Peyer's patch (tissue), 4 donors: ENCODE measurements at regions not wholly inside any gene's neighbourhood (a gene's known extent, or its start where the extent isn't known, plus 50 kb on each side); places are given as distances from the start of the nearest gene placed in this dataset.
A peak's percentile ranks its signal among the peaks of the same experiment; 100 is the strongest.
"Not testable (repeated sequence)": the region's sequence is repeated elsewhere in the genome, so short reads cannot be mapped to it uniquely, and the experiment has no call there.

Source experiments
- DNase-seq, 3 donors: peaks; one replicate each; pipeline ENCODE4 v3.0.0-alpha.2; 2017 to 2019
- H3K27ac ChIP-seq, 4 donors: fragments of 200-600 bp; sonication (generic); one replicate each; pipeline ENCODE4 v1.5.1; 2016 to 2019
- H3K27me3 ChIP-seq, 2 donors: fragments of 200-600 bp; sonication (generic); one replicate each; pipeline ENCODE4 v1.5.1; 2019
- H3K36me3 ChIP-seq, 3 donors: fragments of 200-600 bp; sonication (generic); one replicate each; pipeline ENCODE4 v1.5.1; 2016 to 2019
- H3K4me1 ChIP-seq, 4 donors: fragments of 200-600 bp; sonication (generic); one replicate each; pipeline ENCODE4 v1.5.1; 2016 to 2019
- H3K4me3 ChIP-seq, 4 donors: fragments of 200-600 bp; sonication (generic); 1 replicate in 3 of 4; 2 replicates in 1 of 4; pipeline ENCODE4 v1.5.1; 2016 to 2019; ENCODE audit warnings: mild to moderate bottlenecking in 1 of 4
- H3K9me3 ChIP-seq, 4 donors: fragments of 200-600 bp; sonication (generic); one replicate each; pipeline ENCODE4 v1.5.1; 2016 to 2019; ENCODE audit warnings: mild to moderate bottlenecking in 1 of 4
- CTCF ChIP-seq, 6 experiments: fragments of 450-650 bp in 4 of 6; fragments of 200-600 bp in 2 of 6; sonication (generic) in 1 of 6; IDR thresholded peaks; one replicate each; pipeline ENCODE4 v1.5.1; 2017 to 2019; ENCODE audit warnings: antibody characterized with exemption in 6 of 6, mild to moderate bottlenecking in 3 of 6, moderate library complexity in 1 of 6
- POLR2A ChIP-seq, 2 donors: fragments of 450-650 bp; IDR thresholded peaks; one replicate each; pipeline ENCODE4 v1.5.1; 2017; ENCODE audit warnings: antibody characterized with exemption in 2 of 2, mild to moderate bottlenecking in 2 of 2, moderate library complexity in 2 of 2

- not testable (repeated sequence) for DNase-seq, H3K4me1 ChIP-seq, H3K27me3 ChIP-seq, H3K4me3 ChIP-seq, H3K36me3 ChIP-seq, H3K27ac ChIP-seq, H3K9me3 ChIP-seq
These were observed 52.5 kb upstream of the CCDC71L start for GRCh38 chr7:106713452-106713851.

GRCh38 chr7:106714590-106715442 is 53.9 kb upstream of the CCDC71L start:
- not testable (repeated sequence) for H3K36me3 ChIP-seq, H3K9me3 ChIP-seq, DNase-seq, H3K4me3 ChIP-seq, H3K27ac ChIP-seq, H3K4me1 ChIP-seq, H3K27me3 ChIP-seq

- TF ChIP-seq POLR2A (IDR thresholded peaks at IDR 0.05) (no peak), CTCF (IDR thresholded peaks at IDR 0.05) (no peak)
- H3K36me3 ChIP-seq: no peaks in the 10 kb centered on the region
- H3K27ac ChIP-seq: no peak overlapping the region
- DNase-seq: no peak
- H3K27me3 ChIP-seq: no peaks in the 10 kb centered on the region
- H3K4me1 ChIP-seq: peaks cover 0 to 9% (median 0%) of the 10 kb centered on the region in 4 donors
- H3K9me3 ChIP-seq: no peaks in the 10 kb centered on the region
- no peak overlapping the region for H3K4me3 ChIP-seq
These were observed 54.8 kb upstream of the CCDC71L start for GRCh38 chr7:106715730-106716129.

GRCh38 chr7:106717254-106717954 is 56.4 kb upstream of the CCDC71L start:
- Histone ChIP-seq H3K9me3 (no peaks in the 10 kb centered on the region), H3K36me3 (no peaks in the 10 kb centered on the region), H3K4me3 (no peak overlapping the region), H3K27ac (peak overlapping the region in 3 of 4 donors; percentile 27 to 40 (median 33)), H3K4me1 (peaks cover 0 to 9% (median 1%) of the 10 kb centered on the region in 4 donors), H3K27me3 (no peaks in the 10 kb centered on the region)
- no peak for DNase-seq
- TF ChIP-seq CTCF (IDR thresholded peaks at IDR 0.05): no peak
- no peak for TF ChIP-seq POLR2A (IDR thresholded peaks at IDR 0.05)

GRCh38 chr7:106717955-106718871 is 57.3 kb upstream of the CCDC71L start:
- DNase-seq: peak in 2 of 3 donors; percentile 62 to 63
- Histone ChIP-seq H3K4me1 (peaks cover 0 to 9% (median 2%) of the 10 kb centered on the region in 4 donors), H3K9me3 (no peaks in the 10 kb centered on the region), H3K27me3 (no peaks in the 10 kb centered on the region), H3K4me3 (no peak overlapping the region), H3K27ac (peak overlapping the region in 3 of 4 donors; percentile 27 to 40 (median 33)), H3K36me3 (no peaks in the 10 kb centered on the region)
- TF ChIP-seq POLR2A (IDR thresholded peaks at IDR 0.05): no peak
- no peak for TF ChIP-seq CTCF (IDR thresholded peaks at IDR 0.05)

GRCh38 chr7:106720641-106721040 is 59.7 kb upstream of the CCDC71L start:
- Histone ChIP-seq H3K27me3 (no peaks in the 10 kb centered on the region), H3K36me3 (no peaks in the 10 kb centered on the region), H3K27ac (no peak overlapping the region), H3K4me1 (peaks cover 0 to 9% (median 2%) of the 10 kb centered on the region in 4 donors), H3K9me3 (no peaks in the 10 kb centered on the region), H3K4me3 (no peak overlapping the region)
- peak in 1 of 3 donors; percentile 24 for DNase-seq
- TF ChIP-seq POLR2A (IDR thresholded peaks at IDR 0.05) (no peak), CTCF (IDR thresholded peaks at IDR 0.05) (no peak)
